Epithelial cell of esophagus (primary cell): ENCODE measurements at regions not wholly inside any gene's neighbourhood (a gene's known extent, or its start where the extent isn't known, plus 50 kb on each side); places are given as distances from the start of the nearest gene placed in this dataset.

Source experiments
- DNase-seq: peaks from one replicate; pipeline ENCODE4 v3.0.0; 2010; ENCODE audit warnings: low read depth
- H3K4me3 ChIP-seq: 2 replicates; pipeline ENCODE4 v1.5.1; 2011; ENCODE audit warnings: mild to moderate bottlenecking, low read length, control low read depth
- CTCF ChIP-seq: IDR thresholded peaks from 2 replicates; pipeline ENCODE4 v1.5.1; 2011; ENCODE audit warnings: low read depth, mild to moderate bottlenecking, low read length, control low read depth, inconsistent platforms; ENCODE audit not compliant: insufficient read depth; ENCODE audit errors: missing control alignments

GRCh38 chr7:37534893-37535610 lies 86.4 kb upstream of the ELMO1 start:
- no peak overlapping the region for H3K4me3 ChIP-seq
- no peak for DNase-seq
- no peak for TF ChIP-seq CTCF

GRCh38 chr7:37535841-37536240 lies 87.2 kb upstream of the ELMO1 start:
- no peak overlapping the region for H3K4me3 ChIP-seq
- TF ChIP-seq CTCF, result no peak
- no peak for DNase-seq

- no peak for DNase-seq
- no peak for TF ChIP-seq CTCF
- no peak overlapping the region for H3K4me3 ChIP-seq
These were observed 88.0 kb upstream of the ELMO1 start for GRCh38 chr7:37536706-37537105.

- H3K4me3 ChIP-seq, result no peak overlapping the region
These were observed 88.8 kb upstream of the ELMO1 start for GRCh38 chr7:37537439-37537838.

GRCh38 chr7:37538945-37539344 lies 90.3 kb upstream of the ELMO1 start:
- TF ChIP-seq CTCF, result no peak
- H3K4me3 ChIP-seq, result no peak overlapping the region
- DNase-seq, result no peak

More at GRCh38 chr7:37537439-37537838, 88.8 kb upstream of the ELMO1 start:
- no peak for TF ChIP-seq CTCF
- DNase-seq, result no peak

- no peak overlapping the region for H3K4me3 ChIP-seq
- no peak for DNase-seq
- TF ChIP-seq CTCF, result no peak
These were observed 92.3 kb upstream of the ELMO1 start for GRCh38 chr7:37540917-37541316.
